GM12891 (cell line): ENCODE measurements at regions not wholly inside any gene's neighbourhood (a gene's known extent, or its start where the extent isn't known, plus 50 kb on each side); places are given as distances from the start of the nearest gene placed in this dataset.

Experiments
- DNase-seq: peaks from one replicate; pipeline ENCODE4 v3.0.0; 2011; ENCODE audit warnings: low spot score; ENCODE audit not compliant: insufficient read length
- FAIRE-seq: peaks from 2 replicates; lab custom pipeline; 2011; peaks lifted over from hg19 to GRCh38; lab: Jason Lieb, UNC
- PAX5 ChIP-seq: IDR thresholded peaks from 2 replicates; pipeline ENCODE4 v1.6.1; 2011; ENCODE audit warnings: low read length, moderate library complexity, mild to moderate bottlenecking; ENCODE audit not compliant: insufficient read depth, severe bottlenecking
- POLR2A ChIP-seq: IDR thresholded peaks from 2 replicates; pipeline ENCODE4 v1.6.1; 2011; ENCODE audit warnings: low read depth, low read length, control low read depth
- POLR2AphosphoS5 ChIP-seq: IDR thresholded peaks from 2 replicates; pipeline ENCODE4 v1.6.1; 2011; ENCODE audit warnings: low read depth, low read length, control low read depth
- POU2F2 ChIP-seq: IDR thresholded peaks from 2 replicates; pipeline ENCODE4 v1.6.1; 2011; ENCODE audit warnings: low read depth, mild to moderate bottlenecking, control low read depth, low read length, moderate library complexity
- SPI1 ChIP-seq: IDR thresholded peaks from 2 replicates; pipeline ENCODE4 v1.6.1; 2011; ENCODE audit warnings: low read depth, low read length, control low read depth
- TAF1 ChIP-seq: IDR thresholded peaks from 2 replicates; pipeline ENCODE4 v1.6.1; 2011; ENCODE audit warnings: low read depth, low read length, control low read depth

DNA sequence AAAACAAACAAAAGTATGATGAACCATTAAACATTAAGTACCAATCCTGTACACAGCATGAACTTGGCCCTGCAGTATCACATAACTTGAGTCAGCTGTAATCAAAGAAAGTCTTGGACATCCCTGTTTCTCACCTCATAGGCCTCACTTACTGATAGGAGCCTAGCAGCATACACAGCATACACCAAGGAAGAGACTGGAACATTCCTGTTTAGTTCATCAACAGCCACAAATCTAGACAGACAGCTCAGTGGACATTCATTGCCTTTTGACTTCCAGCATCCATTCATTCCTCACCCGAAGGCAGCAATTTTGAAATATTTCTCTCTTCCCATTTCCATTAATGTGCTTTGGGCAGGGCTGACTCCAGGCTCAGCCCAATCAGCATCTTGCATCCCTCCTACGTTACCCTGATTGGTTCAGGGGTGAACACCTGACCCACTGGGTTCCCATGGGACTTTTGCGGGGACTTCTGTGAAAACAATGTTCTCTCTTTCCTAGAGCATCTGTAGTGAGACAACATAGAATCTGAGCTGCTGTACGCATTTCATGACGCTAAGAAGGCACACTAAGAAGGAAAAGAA, 336.7 kb upstream of the ZFHX3 start:
- TF ChIP-seq POLR2AphosphoS5 = no peak
- TF ChIP-seq SPI1 = no peak
- TF ChIP-seq POLR2A = no peak
- TF ChIP-seq POU2F2 = no peak
- no peak for TF ChIP-seq TAF1
- DNase-seq = no peak
- FAIRE-seq = no peak

DNA sequence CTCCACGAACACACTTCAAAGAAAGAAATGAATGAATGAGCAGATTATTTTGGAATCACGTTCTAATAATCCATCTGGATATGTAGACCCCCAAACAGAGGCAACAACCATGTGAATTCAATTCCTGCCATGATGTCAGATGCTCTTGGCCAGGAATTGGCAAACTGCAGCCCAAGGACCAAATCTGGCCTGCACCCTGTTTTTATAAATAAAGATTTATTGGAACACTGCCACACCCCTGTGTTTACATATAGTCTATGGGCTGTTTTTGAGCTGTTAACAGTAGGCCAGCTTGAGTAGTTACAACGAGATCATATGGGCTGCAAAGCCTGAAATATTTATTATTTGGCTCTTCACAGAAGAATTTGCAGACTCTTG, 336.0 kb upstream of the ZFHX3 start:
- DNase-seq = no peak
- no peak for TF ChIP-seq TAF1
- no peak for TF ChIP-seq POLR2A
- no peak for TF ChIP-seq POU2F2
- TF ChIP-seq PAX5 = no peak
- no peak for TF ChIP-seq POLR2AphosphoS5
- FAIRE-seq = no peak

GRCh38 chr16:73383195-73383987, 335.5 kb upstream of the ZFHX3 start:
- DNase-seq (no peak), FAIRE-seq (no peak)
- no peak for TF ChIP-seq POU2F2
- no peak for TF ChIP-seq SPI1
- TF ChIP-seq PAX5 = no peak
- TF ChIP-seq POLR2AphosphoS5 = no peak

DNA sequence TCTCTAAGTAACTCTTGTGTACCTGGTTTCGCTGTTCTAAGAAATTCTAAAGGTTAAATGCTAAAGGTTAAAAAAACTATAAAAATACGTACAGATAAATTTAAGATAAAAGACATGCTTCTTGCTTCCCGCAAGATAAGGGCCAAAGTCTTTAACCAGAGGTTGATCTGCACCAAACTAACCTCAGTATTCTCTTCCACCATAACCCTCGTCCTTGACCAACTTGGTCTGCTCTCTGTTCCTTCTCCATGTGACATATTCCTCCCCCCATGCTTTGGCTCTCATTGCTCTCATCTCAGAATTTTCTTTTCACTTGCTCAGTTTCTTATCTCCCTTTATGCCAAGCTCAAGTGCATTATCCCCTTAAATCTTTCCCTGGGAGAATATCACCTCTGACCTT, 330.5 kb upstream of the ZFHX3 start:
- no peak for TF ChIP-seq POLR2A
- TF ChIP-seq POU2F2 = no peak
- no peak for TF ChIP-seq PAX5
- no peak for TF ChIP-seq TAF1
- no peak for TF ChIP-seq POLR2AphosphoS5
- TF ChIP-seq SPI1 = no peak
- FAIRE-seq = no peak

DNA sequence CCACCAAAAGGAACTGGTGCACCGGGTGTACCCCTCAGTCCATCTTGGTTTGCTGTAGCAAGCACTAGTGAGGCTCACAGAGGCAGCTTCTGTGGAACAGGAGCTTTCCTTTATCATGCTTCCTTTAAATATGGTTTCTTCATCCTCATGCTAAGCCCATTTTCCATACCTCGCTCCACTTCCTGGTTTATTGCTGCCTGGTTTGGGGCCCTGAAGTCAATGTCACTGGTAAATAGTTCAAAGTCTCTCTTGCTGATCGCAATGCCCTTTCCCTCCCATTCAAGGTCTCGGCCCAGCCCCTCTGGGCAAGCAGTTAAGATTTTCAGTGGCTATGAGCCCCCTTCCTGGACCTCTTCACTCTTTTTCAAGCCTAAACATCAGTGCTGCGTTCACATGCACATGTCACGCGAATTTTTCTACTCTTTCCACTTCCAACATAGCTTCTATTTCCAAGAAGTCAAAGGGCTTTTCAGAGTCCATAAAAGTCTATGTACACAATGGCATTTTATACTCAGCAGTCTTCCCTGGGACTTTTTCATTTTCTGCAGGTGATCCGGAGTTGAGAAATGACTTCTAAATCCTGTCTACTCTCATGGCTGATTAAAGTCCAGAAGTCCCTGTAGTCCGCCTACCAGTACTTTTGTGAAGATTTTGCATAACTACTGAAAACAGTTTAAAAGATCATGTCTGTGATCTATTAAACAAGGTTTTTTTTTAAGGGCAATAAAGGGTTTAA, 323.8 kb upstream of the ZFHX3 start:
- DNase-seq (no peak), FAIRE-seq (no peak)

More for the DNA sequence above, 330.5 kb upstream of the ZFHX3 start:
- no peak for DNase-seq

DNA sequence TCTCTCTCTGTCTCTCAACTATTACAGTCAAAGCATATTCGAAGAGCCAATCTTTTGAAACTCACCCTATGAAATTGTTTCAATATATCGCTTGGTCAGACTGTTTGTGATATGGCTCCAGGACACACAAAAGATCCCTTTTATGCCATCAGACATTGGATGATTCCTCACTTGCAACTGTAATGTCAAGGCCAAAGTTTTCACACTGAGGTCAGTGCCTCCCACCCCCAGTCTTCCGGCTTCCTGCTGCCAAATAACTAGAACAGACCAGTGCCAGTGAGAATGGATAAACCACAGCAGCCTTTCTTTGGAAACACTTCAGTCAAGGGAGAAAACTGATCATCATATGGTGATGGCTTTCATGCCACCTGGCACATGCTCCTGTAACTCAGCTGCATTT, 321.9 kb upstream of the ZFHX3 start:
- FAIRE-seq = no peak

More for the DNA sequence above, 323.8 kb upstream of the ZFHX3 start:
- TF ChIP-seq PAX5 (no peak), TAF1 (no peak), POLR2A (no peak), POLR2AphosphoS5 (no peak), POU2F2 (no peak), SPI1 (no peak)

GRCh38 chr16:73368715-73369114, 320.8 kb upstream of the ZFHX3 start:
- FAIRE-seq (no peak), DNase-seq (no peak)
- TF ChIP-seq SPI1 = no peak

More for the DNA sequence above, 321.9 kb upstream of the ZFHX3 start:
- DNase-seq = no peak
- no peak for TF ChIP-seq SPI1

DNA sequence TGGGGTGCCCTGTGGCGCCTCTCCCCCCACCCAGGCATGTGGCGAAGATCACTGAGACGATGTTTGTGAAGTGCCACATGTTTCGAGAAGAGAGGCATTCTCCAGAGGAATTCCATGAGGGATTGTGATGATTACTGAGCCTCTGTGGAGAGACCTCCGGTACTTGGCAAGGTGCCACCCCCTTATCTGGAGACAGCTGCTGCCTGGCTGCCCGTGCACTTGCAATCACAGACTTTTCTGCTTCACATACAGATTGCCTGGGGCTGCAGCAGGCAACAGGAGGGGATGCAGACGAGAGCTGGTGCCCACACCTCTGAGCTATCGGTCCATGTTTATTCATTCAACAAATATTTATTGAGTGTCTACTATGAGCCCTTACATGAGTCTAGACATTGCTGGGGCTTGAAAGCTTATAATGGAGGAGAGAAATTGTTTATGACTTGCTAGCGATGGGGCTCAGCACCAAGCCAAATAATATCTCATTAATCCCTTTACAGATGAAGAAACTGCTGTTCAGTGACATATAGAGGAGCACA, 317.2 kb upstream of the ZFHX3 start:
- TF ChIP-seq TAF1 (no peak), POLR2AphosphoS5 (no peak), POU2F2 (no peak)
- FAIRE-seq = no peak
- no peak for DNase-seq

DNA sequence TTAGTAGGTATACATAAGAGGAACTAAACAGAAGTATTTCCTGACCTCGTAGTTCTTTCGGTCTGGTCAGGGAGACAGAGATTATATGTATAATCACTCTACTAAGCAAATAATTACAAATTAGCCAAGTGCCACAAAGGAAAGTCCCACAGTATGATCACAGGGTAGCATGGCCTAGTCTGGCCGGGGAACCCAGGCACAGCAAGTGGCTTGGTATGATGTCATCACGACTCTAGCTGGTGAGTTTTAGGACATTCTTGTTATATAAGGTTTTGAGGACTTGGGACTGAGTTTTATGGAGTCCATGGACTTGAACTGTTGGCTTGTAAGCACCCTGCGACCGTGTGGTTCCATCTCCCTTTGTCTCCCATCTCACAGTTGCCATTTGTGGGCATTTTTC, 316.5 kb upstream of the ZFHX3 start:
- FAIRE-seq (no peak), DNase-seq (no peak)
- no peak for TF ChIP-seq PAX5
- no peak for TF ChIP-seq POLR2AphosphoS5
- TF ChIP-seq TAF1 = no peak

DNA sequence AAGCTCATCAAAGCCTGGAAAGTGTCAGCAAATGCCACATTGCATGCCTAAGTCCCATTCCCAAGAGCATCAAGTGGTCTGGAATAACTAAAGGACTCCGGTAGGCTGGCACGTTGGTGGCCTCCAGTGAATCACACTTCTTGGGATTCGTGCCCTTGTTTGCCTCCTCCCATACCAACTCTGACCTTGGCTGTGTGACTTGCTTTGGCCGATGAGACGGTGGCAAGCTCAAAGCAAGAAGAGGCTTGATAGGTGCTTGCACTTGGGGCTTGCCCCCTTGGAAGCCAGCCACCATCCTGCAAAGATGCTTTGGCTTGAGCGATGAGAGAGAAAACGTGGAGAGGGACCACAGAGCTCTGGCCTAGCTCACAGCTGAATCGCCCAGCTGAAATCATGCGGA, 313.1 kb upstream of the ZFHX3 start:
- DNase-seq (no peak), FAIRE-seq (no peak)
- TF ChIP-seq POLR2A (no peak), SPI1 (no peak), PAX5 (no peak), POLR2AphosphoS5 (no peak), TAF1 (no peak), POU2F2 (no peak)
